Fibroblast of peridontal ligament (primary cell): ENCODE measurements at regions not wholly inside any gene's neighbourhood (a gene's known extent, or its start where the extent isn't known, plus 50 kb on each side); places are given as distances from the start of the nearest gene placed in this dataset.
"Not testable (repeated sequence)": the region's sequence is repeated elsewhere in the genome, so short reads cannot be mapped to it uniquely, and the experiment has no call there.

ENCODE experiments used
- DNase-seq: peaks from one replicate; pipeline ENCODE4 v3.0.0-alpha.2; 2010; ENCODE audit errors: extremely low read depth

- not testable (repeated sequence) for DNase-seq
Measured at GRCh38 chr15:26029586-26029985, 166.5 kb upstream of the ATP10A start.

- no peak for DNase-seq
Measured at GRCh38 chr15:26029146-26029545, 166.0 kb upstream of the ATP10A start.

GRCh38 chr15:26028086-26028740 is 165.1 kb upstream of the ATP10A start:
- no peak for DNase-seq

GRCh38 chr15:26026671-26027070 is 163.5 kb upstream of the ATP10A start:
- not testable (repeated sequence) for DNase-seq

- no peak for DNase-seq
Measured at GRCh38 chr15:26024241-26024640, 161.1 kb upstream of the ATP10A start.

GRCh38 chr15:26023691-26024090 is 160.6 kb upstream of the ATP10A start:
- no peak for DNase-seq

- no peak for DNase-seq
Measured at GRCh38 chr15:26023231-26023630, 160.1 kb upstream of the ATP10A start.

GRCh38 chr15:26020871-26021270 is 157.7 kb upstream of the ATP10A start:
- DNase-seq = no peak

GRCh38 chr15:26017665-26018064 is 154.5 kb upstream of the ATP10A start:
- DNase-seq = no peak

GRCh38 chr15:26015516-26016075 is 152.5 kb upstream of the ATP10A start:
- DNase-seq = no peak

- no peak for DNase-seq
Measured at GRCh38 chr15:26013981-26014380, 150.9 kb upstream of the ATP10A start.

- DNase-seq = no peak
Measured at GRCh38 chr15:26011916-26012315, 148.8 kb upstream of the ATP10A start.

- DNase-seq = no peak
Measured at GRCh38 chr15:26007151-26007550, 144.0 kb upstream of the ATP10A start.

- no peak for DNase-seq
Measured at GRCh38 chr15:26001201-26001600, 138.1 kb upstream of the ATP10A start.

GRCh38 chr15:25993506-25993905 is 130.4 kb upstream of the ATP10A start:
- no peak for DNase-seq

GRCh38 chr15:25990220-25990619 is 127.1 kb upstream of the ATP10A start:
- DNase-seq = no peak

GRCh38 chr15:25989327-25989726 is 126.2 kb upstream of the ATP10A start:
- no peak for DNase-seq

- not testable (repeated sequence) for DNase-seq
Measured at GRCh38 chr15:25988716-25989115, 125.6 kb upstream of the ATP10A start.

- no peak for DNase-seq
Measured at GRCh38 chr15:25987638-25988037, 124.5 kb upstream of the ATP10A start.

- no peak for DNase-seq
Measured at GRCh38 chr15:25985165-25985564, 122.0 kb upstream of the ATP10A start.

- no peak for DNase-seq
Measured at GRCh38 chr15:25982736-25983135, 119.6 kb upstream of the ATP10A start.

GRCh38 chr15:25981114-25981513 is 118.0 kb upstream of the ATP10A start:
- DNase-seq = no peak

GRCh38 chr15:25972141-25972675 is 109.1 kb upstream of the ATP10A start:
- no peak for DNase-seq

- DNase-seq = no peak
Measured at GRCh38 chr15:25971053-25971452, 107.9 kb upstream of the ATP10A start.
